SK-N-DZ (cell line): ENCODE measurements at regions not wholly inside any gene's neighbourhood (a gene's known extent, or its start where the extent isn't known, plus 50 kb on each side); places are given as distances from the start of the nearest gene placed in this dataset.

Experiments
- DNase-seq: peaks from one replicate; pipeline ENCODE4 v3.0.0-alpha.2; 2015; ENCODE audit warnings: low spot score
- small RNA-seq, 2 experiments: library from RNA; depleted of rRNA; stranded (forward); fragments of <200 nt; gene quantifications; one replicate each; pipeline ENCODE3, GENCODE V24; 2014

GRCh38 chr6:3999800-4000661 lies 78.9 kb downstream of the FAM217A start:
- DNase-seq = no peak

- no peak for DNase-seq
Measured at GRCh38 chr6:4004249-4004648, 74.7 kb downstream of the FAM217A start.

- peak; percentile 54 for DNase-seq
Measured at GRCh38 chr6:4008324-4009047, 70.5 kb downstream of the FAM217A start.

GRCh38 chr6:4009486-4009885 lies 69.5 kb downstream of the FAM217A start:
- no peak for DNase-seq

- no peak for DNase-seq
Measured at GRCh38 chr6:4010048-4010447, 68.9 kb downstream of the FAM217A start.

- DNase-seq = no peak
Measured at GRCh38 chr6:4010689-4011090, 68.2 kb downstream of the FAM217A start.

- DNase-seq = no peak
Measured at GRCh38 chr6:4012826-4013225, 66.1 kb downstream of the FAM217A start.

- DNase-seq = no peak
Measured at GRCh38 chr6:4017058-4017739, 61.7 kb downstream of the FAM217A start.

- peak; percentile 71 for DNase-seq
Measured at GRCh38 chr6:4017834-4018170, 61.1 kb downstream of the FAM217A start.

GRCh38 chr6:4018171-4018923 lies 60.6 kb downstream of the FAM217A start:
- DNase-seq = peak; percentile 96

Small RNA genes lying in the stretch of these regions (small RNA-seq; reads per million reads assigned to genes)
- gene AL590004.1 = 0 reads per million in 2 experiments
